Vagina (tissue), 2 donors: ENCODE measurements at regions not wholly inside any gene's neighbourhood (a gene's known extent, or its start where the extent isn't known, plus 50 kb on each side); places are given as distances from the start of the nearest gene placed in this dataset.

Experiments
- DNase-seq, 2 donors: peaks; one replicate each; pipeline ENCODE4 v3.0.0-alpha.2; 2017; ENCODE audit errors: extremely low spot score in 2 of 2
- H3K27ac ChIP-seq: fragments of 200-600 bp; sonication (generic); one replicate; pipeline ENCODE4 v1.5.1; 2019
- H3K27me3 ChIP-seq: fragments of 200-600 bp; sonication (generic); one replicate; pipeline ENCODE4 v1.5.1; 2019
- H3K36me3 ChIP-seq, 2 donors: fragments of 200-600 bp; sonication (generic); one replicate each; pipeline ENCODE4 v1.5.1; 2017 to 2019
- H3K4me1 ChIP-seq: fragments of 200-600 bp; sonication (generic); one replicate; pipeline ENCODE4 v1.5.1; 2019
- H3K4me3 ChIP-seq, 2 donors: fragments of 200-600 bp; sonication (generic); 1 replicate in 1 of 2; 2 replicates in 1 of 2; pipeline ENCODE4 v1.5.1; 2016 to 2019
- H3K9me3 ChIP-seq: fragments of 200-600 bp; sonication (generic); one replicate; pipeline ENCODE4 v1.5.1; 2019
- POLR2A ChIP-seq, 2 donors: fragments of 450-650 bp; IDR thresholded peaks; one replicate each; pipeline ENCODE4 v1.6.1; 2017; ENCODE audit warnings: antibody characterized with exemption in 2 of 2, mild to moderate bottlenecking in 2 of 2, moderate library complexity in 2 of 2
- POLR2AphosphoS5 ChIP-seq, 2 donors: sonication (generic); formaldehyde crosslinking; IDR thresholded peaks; one replicate each; pipeline ENCODE4 v1.9.0; 2017; ENCODE audit warnings: antibody characterized with exemption in 2 of 2, mild to moderate bottlenecking in 2 of 2, low read depth in 1 of 2; ENCODE audit not compliant: insufficient read depth in 1 of 2
- intact Hi-C: fragments of 100-400 bp; cut with DNase I; formaldehyde crosslinking; loops from one replicate; pipeline ENCODE4 v1.15.1; 2023
- TF ChIP-seq, protein P1 (sequence below), 3 experiments: fragments of 450-650 bp in 2 of 3; fragments of 200-600 bp in 1 of 3; sonication (generic) in 1 of 3; IDR thresholded peaks; one replicate each; pipeline ENCODE4 v1.5.1; 2017 to 2019; ENCODE audit warnings: antibody characterized with exemption in 3 of 3, mild to moderate bottlenecking in 2 of 3, moderate library complexity in 2 of 3

- TF ChIP-seq POLR2AphosphoS5 (IDR thresholded peaks at IDR 0.05; ENCODE audit: insufficient read depth in 1 of 2, low read depth in 1 of 2) (no peak), POLR2A (IDR thresholded peaks at IDR 0.05) (no peak)
- TF ChIP-seq, protein P1, sequence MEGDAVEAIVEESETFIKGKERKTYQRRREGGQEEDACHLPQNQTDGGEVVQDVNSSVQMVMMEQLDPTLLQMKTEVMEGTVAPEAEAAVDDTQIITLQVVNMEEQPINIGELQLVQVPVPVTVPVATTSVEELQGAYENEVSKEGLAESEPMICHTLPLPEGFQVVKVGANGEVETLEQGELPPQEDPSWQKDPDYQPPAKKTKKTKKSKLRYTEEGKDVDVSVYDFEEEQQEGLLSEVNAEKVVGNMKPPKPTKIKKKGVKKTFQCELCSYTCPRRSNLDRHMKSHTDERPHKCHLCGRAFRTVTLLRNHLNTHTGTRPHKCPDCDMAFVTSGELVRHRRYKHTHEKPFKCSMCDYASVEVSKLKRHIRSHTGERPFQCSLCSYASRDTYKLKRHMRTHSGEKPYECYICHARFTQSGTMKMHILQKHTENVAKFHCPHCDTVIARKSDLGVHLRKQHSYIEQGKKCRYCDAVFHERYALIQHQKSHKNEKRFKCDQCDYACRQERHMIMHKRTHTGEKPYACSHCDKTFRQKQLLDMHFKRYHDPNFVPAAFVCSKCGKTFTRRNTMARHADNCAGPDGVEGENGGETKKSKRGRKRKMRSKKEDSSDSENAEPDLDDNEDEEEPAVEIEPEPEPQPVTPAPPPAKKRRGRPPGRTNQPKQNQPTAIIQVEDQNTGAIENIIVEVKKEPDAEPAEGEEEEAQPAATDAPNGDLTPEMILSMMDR (IDR thresholded peaks at IDR 0.05), result no peak
- intact Hi-C loops, result no loop called here
Observed at GRCh38 chr4:27217261-27217769, 356.7 kb downstream of the STIM2 start.

GRCh38 chr4:27218013-27218412 is 357.4 kb downstream of the STIM2 start:
- no peak for DNase-seq
- TF ChIP-seq POLR2AphosphoS5 (IDR thresholded peaks at IDR 0.05; ENCODE audit: insufficient read depth in 1 of 2, low read depth in 1 of 2) (no peak), POLR2A (IDR thresholded peaks at IDR 0.05) (no peak)
- TF ChIP-seq, protein P1 (IDR thresholded peaks at IDR 0.05), result no peak
- no peak overlapping the region for H3K4me3 ChIP-seq
- H3K9me3 ChIP-seq, result no peaks in the 10 kb centered on the region
- no peak overlapping the region for H3K27ac ChIP-seq
- no peaks in the 10 kb centered on the region for H3K27me3 ChIP-seq
- intact Hi-C loops, result no loop called here
- no peaks in the 10 kb centered on the region for H3K36me3 ChIP-seq
- no peaks in the 10 kb centered on the region for H3K4me1 ChIP-seq

More at GRCh38 chr4:27217261-27217769, 356.7 kb downstream of the STIM2 start:
- Histone ChIP-seq H3K27me3 (no peaks in the 10 kb centered on the region), H3K27ac (no peak overlapping the region), H3K9me3 (no peaks in the 10 kb centered on the region), H3K4me3 (no peak overlapping the region), H3K36me3 (no peaks in the 10 kb centered on the region), H3K4me1 (no peaks in the 10 kb centered on the region)
- DNase-seq, result no peak

- no peak for TF ChIP-seq POLR2A (IDR thresholded peaks at IDR 0.05)
- no peak for TF ChIP-seq POLR2AphosphoS5 (IDR thresholded peaks at IDR 0.05; ENCODE audit: insufficient read depth in 1 of 2, low read depth in 1 of 2)
- TF ChIP-seq, protein P1 (IDR thresholded peaks at IDR 0.05), result no peak
- intact Hi-C loops, result no loop called here
Observed at GRCh38 chr4:27223326-27223725, 362.7 kb downstream of the STIM2 start.

GRCh38 chr4:27233531-27233930 is 372.9 kb downstream of the STIM2 start:
- intact Hi-C loops, result no loop called here
- H3K27me3 ChIP-seq, result no peaks in the 10 kb centered on the region
- H3K4me1 ChIP-seq, result no peaks in the 10 kb centered on the region
- no peak for DNase-seq
- no peaks in the 10 kb centered on the region for H3K9me3 ChIP-seq
- no peak overlapping the region for H3K27ac ChIP-seq
- no peaks in the 10 kb centered on the region for H3K36me3 ChIP-seq
- H3K4me3 ChIP-seq, result no peak overlapping the region
- TF ChIP-seq POLR2AphosphoS5 (IDR thresholded peaks at IDR 0.05; ENCODE audit: insufficient read depth in 1 of 2, low read depth in 1 of 2), result no peak
- TF ChIP-seq, protein P1 (IDR thresholded peaks at IDR 0.05), result no peak
- TF ChIP-seq POLR2A (IDR thresholded peaks at IDR 0.05), result no peak

More at GRCh38 chr4:27223326-27223725, 362.7 kb downstream of the STIM2 start:
- DNase-seq, result no peak
- Histone ChIP-seq H3K4me1 (no peaks in the 10 kb centered on the region), H3K9me3 (no peaks in the 10 kb centered on the region), H3K27me3 (no peaks in the 10 kb centered on the region), H3K27ac (no peak overlapping the region), H3K4me3 (no peak overlapping the region), H3K36me3 (no peaks in the 10 kb centered on the region)

DNA sequence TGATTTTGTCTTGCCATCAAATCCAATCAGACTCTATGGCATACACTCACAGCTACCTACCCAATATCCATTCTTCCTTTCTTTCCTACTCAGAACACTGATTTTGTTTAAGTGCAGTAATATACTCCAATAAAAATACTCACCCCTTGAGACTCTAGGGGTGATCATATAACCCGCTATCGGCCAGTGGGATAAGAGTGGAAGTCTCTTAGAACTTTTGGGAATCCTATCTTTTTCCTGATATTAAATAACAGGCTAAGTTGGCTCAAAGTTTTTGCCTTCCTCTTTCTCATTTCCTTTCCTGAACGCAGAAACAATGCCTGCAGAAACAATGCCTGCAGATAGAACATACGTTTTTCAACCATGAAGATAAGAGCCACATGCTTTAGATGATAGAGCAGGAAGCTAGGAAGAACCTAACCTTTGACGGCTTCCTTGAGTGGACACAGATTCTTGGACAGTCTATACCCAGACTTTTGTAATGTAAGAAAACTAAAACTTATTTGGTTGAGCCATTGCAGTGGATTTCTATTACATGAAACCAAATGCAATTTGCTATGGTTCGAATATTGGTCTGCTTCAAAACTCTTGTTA is 373.8 kb downstream of the STIM2 start:
- Histone ChIP-seq H3K36me3 (no peaks in the 10 kb centered on the region), H3K4me3 (no peak overlapping the region)
- intact Hi-C loops, result no loop called here

More for the DNA sequence above, 373.8 kb downstream of the STIM2 start:
- Histone ChIP-seq H3K27ac (no peak overlapping the region), H3K4me1 (no peaks in the 10 kb centered on the region), H3K9me3 (no peaks in the 10 kb centered on the region), H3K27me3 (no peaks in the 10 kb centered on the region)
- no peak for DNase-seq
- TF ChIP-seq POLR2A (IDR thresholded peaks at IDR 0.05), result no peak
